IMR-90 (cell line): ENCODE measurements at regions not wholly inside any gene's neighbourhood (a gene's known extent, or its start where the extent isn't known, plus 50 kb on each side); places are given as distances from the start of the nearest gene placed in this dataset.

Experiments used
- ATAC-seq: fragments of 200-7000 bp; cut with Tn5 transposase; 2 replicates; pipeline ENCODE4 v1.9.1; 2020; ENCODE audit warnings: low read depth, mild to moderate bottlenecking, moderate library complexity
- BruUV-seq: library from RNA; stranded (reverse); fragments of 400-500 nt; replicated peaks from 2 replicates; lab custom pipeline; 2021; lab: Mats Ljungman, UMichigan
- CTCF ChIA-PET: fragments of 300-600 bp; formaldehyde crosslinking; extraction: SDS; loops from one replicate; lab custom pipeline; 2021; ENCODE audit warnings: antibody characterized with exemption; lab: Yijun Ruan, JAX
- POLR2A ChIA-PET: fragments of 300-600 bp; sonication (Branson Sonifier 250); formaldehyde crosslinking; loops from one replicate; lab custom pipeline; 2022; ENCODE audit warnings: antibody characterized with exemption; ENCODE audit not compliant: unreplicated experiment; lab: Charles Lee
- DNase-seq: peaks from one replicate; pipeline ENCODE4 v3.0.0; 2013
- H2AFZ ChIP-seq: replicated peaks from 2 replicates; pipeline ENCODE3; 2013; ENCODE audit warnings: low read length, mild to moderate bottlenecking; ENCODE audit not compliant: poor library complexity
- H2AK5ac ChIP-seq: 2 replicates; pipeline ENCODE4 v1.6.1; 2013; ENCODE audit warnings: low read depth, low read length, inconsistent platforms
- H2AK9ac ChIP-seq: replicated peaks from 2 replicates; pipeline ENCODE3; 2013; ENCODE audit warnings: mild to moderate bottlenecking, low read depth, low read length, moderate library complexity; ENCODE audit not compliant: poor library complexity
- H2BK120ac ChIP-seq: 2 replicates; pipeline ENCODE4 v1.6.1; 2013; ENCODE audit warnings: low read depth, low read length, inconsistent platforms
- H2BK15ac ChIP-seq: 3 replicates; pipeline ENCODE4 v1.6.1; 2013; ENCODE audit warnings: low read depth, low read length, inconsistent platforms
- H2BK20ac ChIP-seq: 2 replicates; pipeline ENCODE4 v1.6.1; 2013; ENCODE audit warnings: low read depth, mild to moderate bottlenecking, inconsistent platforms, low read length, moderate library complexity
- H2BK5ac ChIP-seq: 2 replicates; pipeline ENCODE4 v1.6.1; 2013; ENCODE audit warnings: mild to moderate bottlenecking, low read depth, low read length, inconsistent platforms; ENCODE audit not compliant: poor library complexity, severe bottlenecking
- H3K14ac ChIP-seq: replicated peaks from 2 replicates; pipeline ENCODE4 v1.6.1; 2013; ENCODE audit warnings: low read depth, low read length, inconsistent platforms
- H3K18ac ChIP-seq: 2 replicates; pipeline ENCODE4 v1.6.1; 2013; ENCODE audit warnings: low read depth, low read length, control low read depth
- H3K23ac ChIP-seq: 2 replicates; pipeline ENCODE4 v1.6.1; 2013; ENCODE audit warnings: low read depth, low read length, inconsistent platforms
- H3K27ac ChIP-seq: 2 replicates; pipeline ENCODE4 v1.5.1; 2013; ENCODE audit warnings: mild to moderate bottlenecking, control low read depth, low read length; ENCODE audit not compliant: insufficient read depth
- H3K27me3 ChIP-seq: 2 replicates; pipeline ENCODE4 v1.6.1; 2013; ENCODE audit warnings: low read length; ENCODE audit not compliant: control insufficient read depth, insufficient read depth
- H3K36me3 ChIP-seq: 2 replicates; pipeline ENCODE4 v1.6.1; 2013; ENCODE audit warnings: low read length, mixed read lengths; ENCODE audit not compliant: control insufficient read depth, insufficient read depth
- H3K4ac ChIP-seq: 2 replicates; pipeline ENCODE4 v1.6.1; 2013; ENCODE audit warnings: low read depth, low read length, inconsistent platforms
- H3K4me1 ChIP-seq: 2 replicates; pipeline ENCODE4 v1.6.1; 2013; ENCODE audit warnings: low read length, mixed read lengths; ENCODE audit not compliant: control insufficient read depth, insufficient read depth
- H3K4me2 ChIP-seq: 2 replicates; pipeline ENCODE4 v1.6.1; 2013; ENCODE audit warnings: low read depth, mild to moderate bottlenecking, control low read depth, low read length, moderate library complexity
- H3K4me3 ChIP-seq: 2 replicates; pipeline ENCODE4 v1.5.1; 2013; ENCODE audit warnings: low read depth, mild to moderate bottlenecking, control low read depth, low read length, moderate library complexity; ENCODE audit not compliant: insufficient read depth
- H3K56ac ChIP-seq: 2 replicates; pipeline ENCODE4 v1.6.1; 2013; ENCODE audit warnings: low read length, inconsistent platforms; ENCODE audit not compliant: insufficient read depth; ENCODE audit errors: extremely low read depth
- H3K79me1 ChIP-seq, 2 experiments: 2 replicates each; pipeline ENCODE4 v1.6.1; 2013; ENCODE audit warnings: low read length in 2 of 2, inconsistent platforms in 1 of 2, low read depth in 1 of 2
- H3K9ac ChIP-seq: 2 replicates; pipeline ENCODE4 v1.6.1; 2013; ENCODE audit warnings: low read depth, low read length, control low read depth
- H3K9me1 ChIP-seq: 2 replicates; pipeline ENCODE4 v1.6.1; 2013; ENCODE audit warnings: low read length, inconsistent platforms; ENCODE audit not compliant: insufficient read depth
- H3K9me3 ChIP-seq: 2 replicates; pipeline ENCODE4 v1.6.1; 2013; ENCODE audit warnings: low read length; ENCODE audit not compliant: control insufficient read depth, insufficient read depth
- H4K20me1 ChIP-seq: 2 replicates; pipeline ENCODE4 v1.6.1; 2013; ENCODE audit warnings: low read length, inconsistent platforms; ENCODE audit not compliant: insufficient read depth
- H4K5ac ChIP-seq: 2 replicates; pipeline ENCODE4 v1.6.1; 2013; ENCODE audit warnings: mild to moderate bottlenecking, low read depth, low read length, control low read depth
- H4K8ac ChIP-seq, 2 experiments: 2 replicates each; pipeline ENCODE4 v1.6.1; 2013; ENCODE audit warnings: low read depth in 2 of 2, low read length in 2 of 2, control low read depth in 1 of 2, inconsistent platforms in 1 of 2
- H4K91ac ChIP-seq: 2 replicates; pipeline ENCODE4 v1.6.1; 2013; ENCODE audit warnings: low read depth, low read length, inconsistent platforms; ENCODE audit not compliant: insufficient read depth
- ELK1 ChIP-seq: fragments of 150-350 bp; IDR thresholded peaks from 2 replicates; pipeline ENCODE4 v1.6.1; 2016; ENCODE audit warnings: low read depth, mild to moderate bottlenecking, low read length, moderate library complexity, borderline replicate concordance
- FOS ChIP-seq: fragments of 150-350 bp; IDR thresholded peaks from 2 replicates; pipeline ENCODE4 v1.6.1; 2016; ENCODE audit warnings: low read depth, low read length
- MXI1 ChIP-seq: IDR thresholded peaks from 2 replicates; pipeline ENCODE4 v1.6.1; 2012; ENCODE audit warnings: low read depth, mild to moderate bottlenecking, low read length, moderate library complexity, borderline replicate concordance
- RAD21 ChIP-seq: IDR thresholded peaks from 2 replicates; pipeline ENCODE4 v1.6.1; 2012; ENCODE audit warnings: low read length, improper control_type of control experiment
- WGBS, 2 experiments: methylation state at CpG; one replicate each; pipeline versions ENCODE4 v1.1.5 to v1.1.7; 2013; ENCODE audit warnings: missing lambda C conversion rate in 2 of 2; ENCODE audit not compliant: insufficient read length in 1 of 2; ENCODE audit errors: extremely low coverage in 2 of 2; 5-methylcytosine and 5-hydroxymethylcytosine counted together
- dilution Hi-C: fragments of 300-500 bp; cut with HindIII; formaldehyde crosslinking; loops from one replicate; pipeline ENCODE4 v1.14.3; 2018; ENCODE audit warnings: low sequenced_read_pairs; ENCODE audit not compliant: unreplicated experiment
- in situ Hi-C: fragments of 300-500 bp; cut with MboI; formaldehyde crosslinking; loops from 3 replicates; pipeline ENCODE4 v1.14.3; 2019; ENCODE audit warnings: low sequenced_read_pairs, inconsistent platforms, mixed read lengths
- intact Hi-C: fragments of 100-400 bp; cut with micrococcal nuclease; formaldehyde crosslinking; loops from 2 replicates; pipeline ENCODE4 v1.10.0; 2022

GRCh38 chr6:134544737-134545136 lies 226.8 kb upstream of the SGK1 start:
- no peak overlapping the region for H3K4me2 ChIP-seq
- DNase-seq, result no peak
- POLR2A ChIA-PET, result no interaction called here
- H3K14ac ChIP-seq, result no peak overlapping the region
- in situ Hi-C loops, result no loop called here
- no peaks in the 10 kb centered on the region for H4K20me1 ChIP-seq
- H2BK20ac ChIP-seq, result no peak overlapping the region
- no peak overlapping the region for H2AK9ac ChIP-seq
- no peak overlapping the region for H3K4ac ChIP-seq
- dilution Hi-C loops, result no loop called here
- no peak overlapping the region for H4K91ac ChIP-seq
- H2AFZ ChIP-seq, result no peak overlapping the region
- BruUV-seq, result no TSS peak
- no peak for TF ChIP-seq RAD21
- TF ChIP-seq MXI1, result no peak
- TF ChIP-seq FOS, result no peak
- no peak for TF ChIP-seq ELK1
- H3K36me3 ChIP-seq, result no peaks in the 10 kb centered on the region
- H2BK5ac ChIP-seq, result no peak overlapping the region
- CTCF ChIA-PET, result no interaction called here
- H3K4me1 ChIP-seq, result no peaks in the 10 kb centered on the region
- H4K8ac ChIP-seq, result no peak overlapping the region
- H3K23ac ChIP-seq, result no peak overlapping the region
- H3K9me1 ChIP-seq, result no peaks in the 10 kb centered on the region
- no peak for ATAC-seq
- no peak overlapping the region for H3K56ac ChIP-seq
- H3K9me3 ChIP-seq, result no peaks in the 10 kb centered on the region
- no peaks in the 10 kb centered on the region for H3K27me3 ChIP-seq
- H3K27ac ChIP-seq, result no peak overlapping the region
- WGBS, 2 experiments, result no CpG with 5 or more reads among the region's 2 CpGs
- H2BK15ac ChIP-seq, result peak overlapping the region; percentile 11; the same call in 1 of the 3 replicates
- no peak overlapping the region for H4K5ac ChIP-seq
- H2AK5ac ChIP-seq, result no peak overlapping the region
- no peak overlapping the region for H3K18ac ChIP-seq
- intact Hi-C loops, result no loop called here
- no peak overlapping the region for H2BK120ac ChIP-seq
- H3K79me1 ChIP-seq, result no peaks in the 10 kb centered on the region
- no peak overlapping the region for H3K9ac ChIP-seq
- no peak overlapping the region for H3K4me3 ChIP-seq
